Panc1 (cell line): ENCODE measurements at regions not wholly inside any gene's neighbourhood (a gene's known extent, or its start where the extent isn't known, plus 50 kb on each side); places are given as distances from the start of the nearest gene placed in this dataset.

Experiments used
- ATAC-seq: fragments of 200-7000 bp; cut with Tn5 transposase; 2 replicates; pipeline ENCODE4 v1.9.1; 2020; ENCODE audit warnings: mild to moderate bottlenecking, moderate library complexity
- BruUV-seq: library from RNA; stranded (reverse); fragments of 400-500 nt; replicated peaks from 2 replicates; lab custom pipeline; 2021; lab: Mats Ljungman, UMichigan
- CTCF ChIA-PET: fragments of 300-600 bp; sonication (Branson Sonifier 250); formaldehyde crosslinking; loops from one replicate; lab custom pipeline; 2022; ENCODE audit warnings: antibody characterized with exemption; lab: Charles Lee
- POLR2A ChIA-PET: fragments of 300-600 bp; sonication (Branson Sonifier 250); formaldehyde crosslinking; loops from one replicate; lab custom pipeline; 2022; ENCODE audit warnings: antibody characterized with exemption; lab: Charles Lee
- DNase-seq: peaks from one replicate; pipeline ENCODE4 v3.0.0-alpha.2; 2010; ENCODE audit warnings: low read depth, low spot score
- H3K27ac ChIP-seq: 2 replicates; pipeline ENCODE4 v1.5.1; 2011; ENCODE audit warnings: mild to moderate bottlenecking, low read length, inconsistent platforms
- H3K27me3 ChIP-seq: fragments of 200-500 bp; sonication (Bioruptor generic); 2 replicates; pipeline ENCODE4 v1.6.0; 2014; ENCODE audit warnings: low read length, inconsistent platforms; ENCODE audit not compliant: control insufficient read depth, insufficient read depth
- H3K36me3 ChIP-seq: fragments of 200-500 bp; sonication (Bioruptor generic); 2 replicates; pipeline ENCODE4 v1.5.1; 2014; ENCODE audit warnings: inconsistent platforms, mild to moderate bottlenecking, low read length, moderate library complexity; ENCODE audit not compliant: control insufficient read depth, insufficient read depth
- H3K4me1 ChIP-seq: 2 replicates; pipeline ENCODE4 v1.5.1; 2011; ENCODE audit warnings: inconsistent platforms, mild to moderate bottlenecking, low read length, moderate library complexity; ENCODE audit not compliant: control insufficient read depth, insufficient read depth
- H3K4me3 ChIP-seq, 2 experiments: 2 replicates each; pipeline ENCODE4 v1.5.1; 2011 to 2012; ENCODE audit warnings: low read depth in 2 of 2, low read length in 2 of 2, mild to moderate bottlenecking in 2 of 2, inconsistent platforms in 1 of 2, moderate library complexity in 1 of 2
- H3K9me3 ChIP-seq: fragments of 200-500 bp; sonication (Bioruptor generic); 2 replicates; pipeline ENCODE4 v1.5.1; 2014; ENCODE audit warnings: low read depth, mild to moderate bottlenecking, inconsistent platforms, low read length, moderate library complexity; ENCODE audit not compliant: control insufficient read depth, insufficient read depth
- POLR2AphosphoS5 ChIP-seq: IDR thresholded peaks from 2 replicates; pipeline ENCODE4 v1.6.1; 2012; ENCODE audit warnings: mild to moderate bottlenecking, low read depth, low read length, moderate library complexity
- REST ChIP-seq, 2 experiments: IDR thresholded peaks; 2 replicates each; pipeline ENCODE4 v1.6.1; 2011 to 2012; ENCODE audit warnings: low read depth in 2 of 2, control low read depth in 1 of 2, low read length in 1 of 2, mild to moderate bottlenecking in 1 of 2, moderate library complexity in 1 of 2; ENCODE audit not compliant: insufficient read depth in 1 of 2
- SIN3A ChIP-seq: IDR thresholded peaks from 2 replicates; pipeline ENCODE4 v1.6.1; 2012; ENCODE audit warnings: low read depth, mild to moderate bottlenecking, low read length, moderate library complexity, borderline replicate concordance; ENCODE audit not compliant: insufficient read depth
- TCF7L2 ChIP-seq: IDR thresholded peaks from 2 replicates; pipeline ENCODE4 v1.6.1; 2011; ENCODE audit warnings: mild to moderate bottlenecking, low read depth, low read length, inconsistent platforms
- in situ Hi-C: cut with HindIII; loops from 2 replicates; pipeline ENCODE4 v1.10.0; 2016; ENCODE audit warnings: low sequenced_read_pairs, low pct_unique_long_range_greater_than_20kb
- intact Hi-C: fragments of 100-400 bp; cut with micrococcal nuclease; formaldehyde crosslinking; loops from one replicate; pipeline ENCODE4 v1.10.0; 2022; ENCODE audit not compliant: unreplicated experiment
- TF ChIP-seq, protein P1 (sequence below): fragments of 450-650 bp; IDR thresholded peaks from 2 replicates; pipeline ENCODE4 v1.5.1; 2017; ENCODE audit warnings: mild to moderate bottlenecking

DNA sequence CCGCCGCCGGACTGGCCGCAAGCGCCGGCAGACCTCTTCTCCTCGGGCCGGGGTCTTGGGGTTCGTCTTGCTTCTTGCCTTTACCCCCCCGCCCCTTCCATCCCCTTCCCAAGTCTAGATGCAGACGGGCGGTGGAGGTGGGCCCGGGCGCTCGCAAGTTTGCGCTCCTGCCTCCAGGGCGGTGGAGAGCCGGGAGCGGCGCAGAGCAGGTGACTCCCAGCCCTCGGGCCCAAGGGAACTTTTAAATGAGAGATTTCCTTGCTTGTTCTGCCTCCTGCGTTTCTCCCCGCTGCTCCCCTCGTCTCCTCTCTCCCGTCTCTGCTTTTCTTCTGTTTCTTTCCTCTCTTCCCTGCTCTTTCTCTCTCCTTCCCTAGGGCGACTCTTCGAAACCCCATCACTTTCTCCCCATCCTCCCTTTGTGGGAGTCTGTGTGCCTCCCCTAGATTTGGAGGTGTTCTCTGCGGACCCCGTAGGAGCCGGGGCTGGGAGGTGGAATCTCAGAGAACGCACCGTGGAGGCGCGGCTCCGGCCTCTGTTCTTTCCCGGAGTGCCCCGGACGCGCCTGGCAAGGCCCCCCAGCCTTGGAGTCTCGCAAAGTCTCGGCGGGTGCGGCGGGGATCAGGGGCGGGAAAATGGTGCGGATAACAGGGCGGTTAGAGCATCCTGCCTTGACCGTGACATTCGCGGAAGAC, 114.7 kb upstream of the MYL2 start:
- ChIA-PET CTCF (interaction anchor here (0.7 kb wide), 1 partner anchor 740 kb away, joined by 4 read pairs; no protein-coding TSS in a partner anchor), POLR2A (no interaction called here)
- peaks cover 48% of the 10 kb centered on the region for H3K27me3 ChIP-seq
- ATAC-seq (peak; percentile 75), DNase-seq (no peak)
- peaks cover 14% of the 10 kb centered on the region; the same call in 1 of the 2 replicates for H3K4me1 ChIP-seq
- H3K27ac ChIP-seq: no peak overlapping the region
- no TSS peak for BruUV-seq
- peak overlapping the region; percentile 2 to 17; a peak in 2 of 4 replicates for H3K4me3 ChIP-seq
- in situ Hi-C loops (no loop called here), intact Hi-C loops (no loop called here)
- no peaks in the 10 kb centered on the region for H3K9me3 ChIP-seq
- H3K36me3 ChIP-seq: no peaks in the 10 kb centered on the region
- no peak for TF ChIP-seq REST (IDR thresholded peaks at IDR 0.05; ENCODE audit: insufficient read depth in 1 of 2, low read depth in 2 of 2, low read length in 1 of 2)

DNA sequence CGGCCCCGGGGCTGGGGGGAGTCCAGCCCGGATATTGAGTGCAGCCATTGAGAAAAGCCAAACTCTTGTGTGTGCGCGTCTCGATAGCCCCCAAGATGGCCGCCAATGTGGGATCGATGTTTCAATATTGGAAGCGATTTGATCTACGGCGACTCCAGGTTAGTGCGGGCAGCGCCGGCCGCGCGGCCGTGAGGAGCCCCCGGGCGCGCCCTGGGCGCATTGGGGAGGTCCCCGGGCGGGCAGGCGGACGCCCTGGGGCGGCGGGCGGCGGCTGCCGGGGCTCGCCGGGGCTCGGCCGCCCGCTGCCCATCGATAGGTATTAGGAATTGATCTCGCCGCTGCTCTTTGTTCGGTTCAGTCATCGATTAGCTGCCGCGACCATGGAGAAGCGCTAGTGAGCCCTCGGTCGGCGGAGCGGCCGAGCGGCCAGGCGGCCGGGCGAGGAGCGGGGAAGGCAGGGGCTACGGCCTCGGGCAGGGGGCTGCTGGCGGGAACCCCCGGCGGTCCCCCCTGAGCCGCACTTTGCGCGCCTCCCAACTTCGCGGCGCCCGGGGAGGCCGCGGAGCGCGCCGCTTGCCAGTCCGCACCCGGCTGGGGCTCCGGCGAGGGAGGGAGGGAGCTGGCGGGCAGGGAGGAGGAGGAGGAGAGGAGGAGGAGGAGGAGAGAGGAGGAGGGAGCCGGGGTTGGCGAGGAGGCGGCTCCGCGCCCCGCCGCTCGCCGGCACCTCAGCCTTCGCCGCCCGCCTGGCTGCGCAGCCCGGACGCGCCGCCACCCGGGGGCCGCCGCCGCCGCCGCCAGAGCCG, 113.9 kb upstream of the MYL2 start, which contains the start of gene CUX2:
Gene CUX2 (plus strand): TSS at position 83 of the 803 bp plus-strand sequence.
- H3K4me3 ChIP-seq: peak within 1 kb of the TSS; percentile 17 to 23; a peak in 3 of 4 replicates
- ATAC-seq: peak; percentile 70
- TF ChIP-seq TCF7L2 (no peak), POLR2AphosphoS5 (no peak), REST (IDR thresholded peaks at IDR 0.05; ENCODE audit: insufficient read depth in 1 of 2, low read depth in 2 of 2, low read length in 1 of 2) (no peak), SIN3A (no peak)
- TF ChIP-seq, protein P1, sequence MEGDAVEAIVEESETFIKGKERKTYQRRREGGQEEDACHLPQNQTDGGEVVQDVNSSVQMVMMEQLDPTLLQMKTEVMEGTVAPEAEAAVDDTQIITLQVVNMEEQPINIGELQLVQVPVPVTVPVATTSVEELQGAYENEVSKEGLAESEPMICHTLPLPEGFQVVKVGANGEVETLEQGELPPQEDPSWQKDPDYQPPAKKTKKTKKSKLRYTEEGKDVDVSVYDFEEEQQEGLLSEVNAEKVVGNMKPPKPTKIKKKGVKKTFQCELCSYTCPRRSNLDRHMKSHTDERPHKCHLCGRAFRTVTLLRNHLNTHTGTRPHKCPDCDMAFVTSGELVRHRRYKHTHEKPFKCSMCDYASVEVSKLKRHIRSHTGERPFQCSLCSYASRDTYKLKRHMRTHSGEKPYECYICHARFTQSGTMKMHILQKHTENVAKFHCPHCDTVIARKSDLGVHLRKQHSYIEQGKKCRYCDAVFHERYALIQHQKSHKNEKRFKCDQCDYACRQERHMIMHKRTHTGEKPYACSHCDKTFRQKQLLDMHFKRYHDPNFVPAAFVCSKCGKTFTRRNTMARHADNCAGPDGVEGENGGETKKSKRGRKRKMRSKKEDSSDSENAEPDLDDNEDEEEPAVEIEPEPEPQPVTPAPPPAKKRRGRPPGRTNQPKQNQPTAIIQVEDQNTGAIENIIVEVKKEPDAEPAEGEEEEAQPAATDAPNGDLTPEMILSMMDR: no peak

More for the DNA sequence above, 113.9 kb upstream of the MYL2 start, which contains the start of gene CUX2:
- intact Hi-C loops (no loop called here), in situ Hi-C loops (no loop called here)
- no TSS peak for BruUV-seq
- peaks cover 48% of the 10 kb centered on the region for H3K27me3 ChIP-seq
- DNase-seq: no peak
- no peak within 1 kb of the TSS for H3K27ac ChIP-seq
- no peaks in the 10 kb centered on the region for H3K9me3 ChIP-seq
- ChIA-PET POLR2A (no interaction called here), CTCF (interaction anchor here (0.6 kb wide), 1 partner anchor 152 kb away, joined by 15 read pairs; no protein-coding TSS in a partner anchor)
- peaks cover 14% of the 10 kb centered on the region; the same call in 1 of the 2 replicates for H3K4me1 ChIP-seq
- no peaks in the 10 kb centered on the region for H3K36me3 ChIP-seq
